Spleen (tissue), 7 donors: ENCODE measurements at regions not wholly inside any gene's neighbourhood (a gene's known extent, or its start where the extent isn't known, plus 50 kb on each side); places are given as distances from the start of the nearest gene placed in this dataset.

Experiments used
- CTCF ChIP-seq, 11 experiments: fragments of 200-600 bp in 7 of 11; fragments of 450-650 bp in 4 of 11; sonication (generic) in 4 of 11; IDR thresholded peaks in 8 of 11; conservative IDR thresholded peaks in 3 of 11; 1 replicate in 7 of 11; 2 replicates in 4 of 11; pipeline versions ENCODE4 v1.4.0 to v1.8.0; 2016 to 2021; ENCODE audit warnings: antibody characterized with exemption in 11 of 11, inconsistent platforms in 4 of 11, mild to moderate bottlenecking in 1 of 11
- POLR2A ChIP-seq, 3 donors: fragments of 450-650 bp; IDR thresholded peaks; one replicate each; pipeline ENCODE4 v1.5.1; 2017; ENCODE audit warnings: antibody characterized with exemption in 3 of 3, mild to moderate bottlenecking in 1 of 3
- POLR2AphosphoS5 ChIP-seq, 3 donors: sonication (generic); formaldehyde crosslinking; IDR thresholded peaks; one replicate each; pipeline ENCODE4 v1.5.1; 2017; ENCODE audit warnings: antibody characterized with exemption in 3 of 3
- donor health status: DM: no; HTN: no; CAD: no; lungs with moderate emphysema.
- donor health status: DM: no; HTN: no; CAD: no.
- donor health status: DM: no; HTN: no; CAD: no.

GRCh38 chr1:5628416-5628815 is 363.8 kb downstream of the NPHP4 start:
- TF ChIP-seq CTCF (IDR thresholded peaks at IDR 0.05 in 8 of 11, conservative IDR thresholded peaks at IDR 0.05 in 3 of 11): no peak
- no peak for TF ChIP-seq POLR2AphosphoS5 (IDR thresholded peaks at IDR 0.05)
- no peak for TF ChIP-seq POLR2A (IDR thresholded peaks at IDR 0.05)
